SHP77 treated with DMSO at 0.1 percent for 48 hours (cell line): ENCODE measurements at regions not wholly inside any gene's neighbourhood (a gene's known extent, or its start where the extent isn't known, plus 50 kb on each side); places are given as distances from the start of the nearest gene placed in this dataset.

Experiments used
- DNase-seq: peaks from one replicate; lab custom pipeline; 2025; lab: John Stamatoyannopoulos, UW

DNA sequence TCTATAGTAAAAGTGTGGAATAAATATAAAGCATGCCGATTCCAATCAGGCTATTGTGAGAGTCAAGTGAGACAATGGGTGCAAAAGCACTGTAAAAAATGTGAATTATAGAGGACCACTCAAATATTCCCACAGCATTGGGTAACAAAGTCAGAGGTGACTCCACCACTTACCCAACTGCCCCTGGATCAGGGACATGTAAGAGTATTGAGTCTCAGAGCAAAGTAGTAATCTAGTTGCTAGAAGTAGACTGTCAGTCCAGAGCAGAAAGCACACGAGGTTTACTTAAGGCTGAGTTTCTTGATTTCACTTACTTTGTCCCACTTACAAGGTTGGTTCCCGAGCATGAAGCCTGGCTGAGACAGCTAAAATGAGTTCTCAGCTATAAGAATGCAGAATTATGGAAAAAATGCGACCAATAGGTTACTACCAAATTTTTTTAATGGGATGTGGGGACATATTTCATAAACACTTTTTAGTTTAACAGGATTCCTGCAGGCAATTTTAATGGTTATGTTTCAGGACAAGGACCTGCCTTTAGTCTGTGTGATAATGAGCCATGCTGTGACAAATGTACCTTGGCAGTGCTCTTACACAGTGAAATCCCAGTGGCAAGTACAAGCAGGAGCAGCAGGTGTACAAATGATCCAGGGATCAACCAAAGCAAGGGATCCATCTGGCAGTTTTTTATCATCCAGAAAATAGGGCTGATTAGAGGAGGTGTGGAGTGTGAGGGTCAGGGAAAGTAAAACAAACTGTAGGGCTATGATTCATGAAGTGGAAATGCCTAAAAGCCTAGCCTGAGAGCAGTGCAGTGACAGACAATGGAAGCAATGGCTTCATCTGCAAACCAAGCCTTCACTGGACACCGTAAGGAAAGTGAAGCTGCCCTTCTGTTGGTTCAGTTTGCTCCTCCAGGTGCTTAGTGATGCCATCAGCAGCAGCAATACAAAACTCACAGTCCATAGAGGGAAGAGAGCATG, 156.2 kb upstream of the SPAG17 start:
- DNase-seq, result peak; percentile 61

DNA sequence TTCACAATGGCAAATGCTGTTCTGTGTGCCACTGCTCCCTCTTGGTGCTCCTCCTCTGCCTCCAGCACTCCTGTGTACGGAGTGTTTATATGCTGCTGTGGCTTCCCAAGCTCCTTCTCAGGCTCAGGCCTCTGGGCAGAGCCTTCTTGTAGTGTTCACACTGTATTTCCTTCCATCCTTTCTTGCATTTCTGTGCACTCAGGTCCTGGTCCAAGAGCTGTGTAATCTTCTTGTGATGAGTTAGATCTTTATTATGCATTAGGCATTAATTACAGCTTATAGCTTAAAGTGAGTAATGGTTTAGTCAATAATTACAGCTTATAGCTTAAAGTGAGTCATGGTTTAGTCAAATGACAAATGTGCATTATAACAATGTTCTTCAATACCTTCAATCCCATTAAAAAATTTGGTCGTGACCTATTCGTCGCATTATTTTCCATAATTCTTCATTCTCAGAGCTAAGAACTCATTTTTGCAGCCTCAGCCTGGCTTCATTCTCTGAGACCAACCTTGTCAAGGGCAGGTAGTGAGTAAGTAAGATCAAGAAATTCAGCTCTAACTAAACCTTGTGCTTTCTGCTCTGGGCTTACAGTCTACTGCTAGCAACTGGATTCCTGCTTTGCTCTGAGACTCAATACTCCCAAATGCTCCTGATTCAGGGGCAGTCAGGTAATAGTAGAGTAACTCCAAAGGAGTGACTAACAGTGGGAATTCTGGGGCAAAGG, 154.5 kb upstream of the SPAG17 start:
- DNase-seq, result no peak

DNA sequence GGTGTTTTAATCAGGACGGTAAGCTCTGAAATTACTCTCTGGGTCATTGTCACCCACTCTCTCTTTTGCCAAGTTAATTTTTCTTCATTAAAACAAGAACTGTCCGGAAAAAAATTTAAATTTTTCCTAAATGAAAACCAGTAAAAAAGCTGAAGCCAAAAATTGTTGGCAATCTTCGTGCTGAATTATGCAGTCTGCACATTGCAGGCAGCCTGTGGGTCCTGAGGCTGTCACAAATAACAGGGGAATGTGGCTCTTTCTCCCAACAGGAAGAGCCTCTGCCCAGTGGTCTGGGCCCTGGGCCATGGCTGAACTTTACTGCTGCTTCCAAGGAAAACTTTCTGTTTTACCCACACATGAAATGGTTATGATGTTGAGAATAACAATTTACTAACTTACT, 153.9 kb upstream of the SPAG17 start:
- DNase-seq, result no peak

DNA sequence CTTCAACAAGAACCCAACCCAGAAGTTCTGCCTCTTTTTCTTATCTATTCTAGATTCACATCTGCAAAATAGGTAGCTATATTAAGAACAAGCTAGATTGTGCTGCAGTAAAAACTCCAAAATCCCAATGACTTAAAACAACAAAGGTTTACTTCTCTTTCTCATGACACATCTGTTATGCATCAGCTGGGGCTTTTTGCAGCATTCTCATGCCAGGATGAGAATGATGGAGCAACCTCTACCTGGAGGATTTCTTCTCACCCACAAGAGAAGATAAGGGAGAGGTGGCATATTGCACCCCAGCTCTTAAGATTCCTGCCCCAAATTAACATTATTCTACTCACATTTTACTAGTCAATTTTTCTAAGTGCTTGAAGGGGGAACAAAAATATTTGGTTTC, 152.3 kb upstream of the SPAG17 start:
- no peak for DNase-seq

DNA sequence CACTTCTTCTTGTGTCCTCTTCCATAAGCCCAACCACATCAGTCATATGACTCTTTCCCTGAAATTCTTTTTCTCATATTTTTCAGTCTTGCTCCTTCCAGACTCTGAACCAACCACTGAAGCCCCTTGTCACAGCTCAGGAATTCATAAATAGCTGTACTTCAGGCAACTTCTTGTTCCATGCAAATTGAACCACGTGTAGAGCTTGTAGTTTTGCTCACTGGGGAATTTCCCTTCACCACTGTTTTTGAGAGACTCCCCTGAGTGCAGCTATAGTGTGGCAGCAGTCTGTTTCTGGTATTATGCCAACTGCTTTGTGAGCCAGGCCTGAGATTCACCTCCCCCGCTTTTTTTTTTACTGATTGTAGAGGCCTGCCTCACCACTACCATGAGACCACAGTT, 150.3 kb upstream of the SPAG17 start:
- DNase-seq, result no peak

DNA sequence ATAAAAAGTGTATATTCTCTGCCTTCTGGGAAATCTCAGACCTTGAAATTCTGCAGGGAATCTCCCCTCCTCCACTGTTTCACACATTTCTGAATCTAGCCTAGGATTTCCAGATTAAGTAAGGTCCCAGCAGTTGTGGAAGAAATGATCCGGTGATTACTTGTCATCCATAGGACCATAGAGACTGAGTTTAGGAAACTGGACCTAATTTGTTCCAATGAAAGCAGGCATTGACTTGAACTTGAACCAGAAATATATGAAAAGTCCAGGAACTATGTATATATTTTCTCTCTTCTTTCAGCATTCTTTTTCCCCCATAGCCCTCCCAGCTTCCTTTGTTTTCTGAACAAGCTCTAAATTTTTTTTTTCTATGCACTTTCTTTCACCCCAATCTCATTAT, 149.5 kb upstream of the SPAG17 start:
- DNase-seq, result no peak

DNA sequence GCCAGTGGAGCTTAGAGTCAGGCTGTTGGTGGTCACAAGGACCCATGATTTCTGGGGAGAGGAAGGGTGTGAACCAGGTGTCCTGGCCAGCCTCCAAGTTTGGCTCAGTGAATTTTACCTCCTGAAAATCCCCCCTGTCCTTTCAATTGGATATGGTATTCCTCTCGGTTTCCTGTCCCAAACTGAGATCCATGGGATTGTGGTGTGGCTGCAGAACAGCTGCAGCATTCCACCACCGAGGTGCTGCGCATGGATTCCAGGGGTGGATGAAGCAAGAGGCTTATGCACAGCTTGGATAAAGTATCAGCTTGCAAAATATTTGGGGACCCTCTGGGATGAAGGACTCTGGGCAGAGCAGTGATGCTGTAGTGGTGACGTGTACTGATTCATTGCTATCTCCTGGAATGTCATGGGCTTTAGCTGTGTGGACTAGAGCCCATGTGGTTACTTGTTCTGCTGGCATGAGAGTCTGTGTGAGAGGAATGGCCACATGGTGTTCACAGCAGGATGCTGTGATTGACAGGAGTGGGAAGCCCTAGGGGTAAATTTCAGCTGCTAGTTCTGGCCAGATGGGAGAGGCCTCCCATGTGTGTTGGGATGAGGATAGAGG, 148.7 kb upstream of the SPAG17 start:
- no peak for DNase-seq

DNA sequence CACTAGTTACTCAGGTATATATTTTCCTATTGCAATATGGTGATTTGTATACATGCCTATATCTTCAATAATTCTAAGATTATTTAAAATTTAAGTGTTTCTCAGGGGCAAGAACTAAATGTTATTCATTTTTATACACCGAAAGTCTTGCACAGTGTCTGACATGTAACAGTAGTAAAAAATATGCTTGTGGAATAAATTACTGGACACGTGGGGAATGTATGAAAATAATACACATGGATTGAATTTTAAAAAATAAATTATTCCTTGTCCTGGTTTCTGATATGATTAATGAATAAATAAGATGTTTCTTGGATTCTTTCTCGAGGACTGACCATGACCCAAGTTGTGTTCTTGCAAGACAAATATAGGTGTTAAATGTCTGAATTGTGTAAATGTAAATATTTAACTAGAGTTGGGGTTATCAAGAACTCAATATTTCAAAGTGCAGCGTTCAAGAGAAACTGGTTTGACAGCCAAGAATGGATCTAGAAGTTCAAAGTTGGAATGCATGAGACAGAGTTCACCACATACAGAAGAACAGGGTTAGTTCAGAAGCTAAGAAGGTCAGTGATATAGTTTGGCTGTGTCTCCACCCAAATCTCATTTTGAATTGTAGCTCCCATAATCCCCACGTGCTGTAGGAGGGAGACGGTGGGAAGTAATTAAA, 142.1 kb upstream of the SPAG17 start:
- no peak for DNase-seq

DNA sequence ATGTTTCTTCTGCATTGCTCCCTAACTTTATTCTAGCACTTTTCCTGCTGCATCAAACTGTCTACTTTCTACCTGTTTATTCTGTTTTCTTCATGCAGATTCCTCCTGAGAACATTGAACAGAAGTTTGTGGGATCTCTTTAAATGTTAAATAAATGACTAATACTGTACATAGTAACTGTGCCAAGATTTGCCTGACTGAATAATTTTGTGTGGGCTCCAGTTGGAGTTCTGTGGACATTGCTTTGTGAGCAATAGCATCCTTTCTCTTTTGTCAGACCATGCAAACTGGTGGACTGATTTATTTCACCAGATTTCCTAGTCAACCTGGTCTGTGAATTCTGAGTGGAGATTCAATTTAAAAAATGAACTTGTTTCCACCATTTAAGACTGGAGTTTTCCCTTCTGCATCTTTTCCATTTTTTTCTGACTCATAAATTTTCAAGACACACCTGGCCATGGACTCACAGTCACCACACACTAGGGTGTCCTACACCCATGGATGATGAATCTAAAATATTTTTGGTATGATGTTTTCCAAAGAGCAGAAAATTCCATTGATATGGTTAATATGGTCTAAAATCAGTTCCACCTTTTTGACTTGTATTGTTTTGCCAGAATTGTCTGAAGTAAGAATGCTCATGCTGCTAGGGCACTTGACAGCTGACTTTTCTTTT, 140.7 kb upstream of the SPAG17 start:
- DNase-seq, result no peak

DNA sequence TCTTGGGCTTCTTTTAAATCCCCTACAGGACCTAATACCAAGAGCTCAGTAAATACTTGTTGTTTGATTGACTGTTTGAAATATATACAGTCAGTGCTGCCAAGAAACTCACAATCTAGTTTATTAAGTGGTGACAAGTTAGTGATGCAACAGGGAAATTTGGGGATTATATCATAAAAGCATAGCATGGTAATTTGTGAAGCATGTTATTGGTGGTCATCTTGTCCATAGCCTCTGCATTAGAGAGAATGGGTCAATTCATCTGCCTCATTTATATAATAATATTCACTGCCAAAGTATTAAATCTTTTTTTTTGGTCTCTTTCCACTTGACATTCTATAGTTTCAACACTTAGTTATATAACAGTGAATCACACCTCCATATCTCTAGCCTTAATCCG, 138.2 kb upstream of the SPAG17 start:
- DNase-seq, result no peak

DNA sequence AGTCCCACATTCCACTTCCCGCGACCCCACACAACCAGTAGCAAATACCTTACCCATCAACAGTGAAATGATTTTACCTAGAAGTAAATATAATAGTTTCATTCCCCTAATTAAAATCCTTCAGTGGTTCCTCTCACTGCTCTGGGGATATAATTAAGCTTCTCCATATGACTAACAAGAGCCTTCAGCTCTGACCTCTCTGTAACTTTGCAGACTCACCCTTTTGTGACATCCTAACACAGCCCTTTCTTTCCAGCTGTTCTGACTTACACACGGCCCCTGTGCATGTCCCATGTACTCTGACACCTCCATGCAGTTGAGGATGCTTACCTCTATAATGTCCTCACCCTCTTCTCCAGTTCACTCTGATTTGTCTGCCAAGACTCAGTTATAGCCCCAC, 137.3 kb upstream of the SPAG17 start:
- DNase-seq, result no peak

DNA sequence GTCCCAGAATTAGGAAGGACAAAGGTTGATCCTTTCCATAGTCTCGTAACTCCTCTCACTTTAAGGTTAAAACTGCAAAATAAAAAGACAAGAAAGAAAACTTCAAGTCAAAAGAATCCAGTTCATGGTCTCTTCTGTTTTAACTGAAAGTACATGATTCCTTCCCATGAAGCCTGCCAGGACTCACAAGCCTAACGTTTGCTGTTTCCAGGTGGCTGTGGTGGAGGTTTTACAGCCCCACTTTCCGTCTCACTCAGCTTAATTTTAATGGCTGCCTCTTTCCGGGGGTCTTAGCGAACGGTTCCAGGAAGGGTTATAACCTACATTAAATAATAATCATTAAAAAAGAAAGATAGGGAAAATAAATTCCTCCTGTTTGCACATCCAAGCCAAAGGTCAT, 136.8 kb upstream of the SPAG17 start:
- DNase-seq, result no peak

DNA sequence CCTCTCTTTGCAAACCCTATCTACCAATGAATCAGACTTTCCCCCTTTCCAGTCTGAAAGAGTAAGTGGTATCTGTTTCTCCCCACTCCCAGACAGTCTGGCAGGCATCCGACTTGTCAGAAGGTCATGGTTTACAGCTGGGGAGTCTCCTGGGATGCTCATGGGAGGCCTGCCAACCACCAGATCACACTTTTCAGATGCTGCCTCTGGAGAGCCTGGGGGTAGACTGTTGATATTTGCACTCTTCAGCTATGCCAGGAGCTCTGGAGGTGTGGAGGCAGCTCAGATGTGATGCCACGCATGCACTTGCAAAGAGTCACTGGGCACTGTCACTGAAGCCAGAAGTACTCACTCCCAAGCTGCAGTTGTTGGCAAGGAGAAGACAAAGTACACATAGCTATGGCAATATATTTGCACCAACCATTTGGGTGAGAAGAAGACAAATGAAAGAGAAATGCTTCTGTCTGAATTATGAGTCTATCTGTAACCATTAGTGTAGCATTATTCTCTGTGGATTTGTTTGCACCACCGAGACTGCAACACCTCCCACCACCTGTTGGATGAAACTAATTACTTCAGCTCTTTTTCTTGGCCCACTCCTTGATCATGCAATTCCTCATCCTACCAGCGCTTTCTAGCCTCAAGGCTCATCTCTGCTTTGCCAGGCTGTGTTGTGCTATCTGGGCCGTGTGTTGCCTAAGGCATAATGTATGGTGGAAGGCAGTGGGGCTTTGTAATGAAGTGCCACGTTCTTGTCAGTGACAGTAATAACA, 133.0 kb upstream of the SPAG17 start:
- peak; percentile 10 for DNase-seq

DNA sequence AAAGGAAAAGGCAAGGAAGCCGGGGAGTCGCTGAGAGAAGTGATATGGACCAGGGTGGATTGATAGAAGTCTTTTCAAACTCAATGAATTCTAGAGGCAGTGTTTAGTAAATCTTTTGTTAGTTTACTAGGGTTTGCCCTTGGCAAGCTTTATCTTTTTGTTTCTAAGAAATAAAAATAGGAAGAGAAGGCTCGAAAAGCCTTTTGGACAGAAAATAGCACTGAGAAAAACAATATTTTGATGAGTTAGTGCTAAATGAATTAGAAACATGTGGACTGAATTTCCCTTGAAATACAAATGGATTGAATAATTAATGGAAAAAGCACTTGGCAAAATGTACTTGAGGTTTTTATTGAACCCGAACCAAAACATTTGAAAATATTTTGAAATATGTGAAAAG, 121.8 kb upstream of the SPAG17 start:
- no peak for DNase-seq

DNA sequence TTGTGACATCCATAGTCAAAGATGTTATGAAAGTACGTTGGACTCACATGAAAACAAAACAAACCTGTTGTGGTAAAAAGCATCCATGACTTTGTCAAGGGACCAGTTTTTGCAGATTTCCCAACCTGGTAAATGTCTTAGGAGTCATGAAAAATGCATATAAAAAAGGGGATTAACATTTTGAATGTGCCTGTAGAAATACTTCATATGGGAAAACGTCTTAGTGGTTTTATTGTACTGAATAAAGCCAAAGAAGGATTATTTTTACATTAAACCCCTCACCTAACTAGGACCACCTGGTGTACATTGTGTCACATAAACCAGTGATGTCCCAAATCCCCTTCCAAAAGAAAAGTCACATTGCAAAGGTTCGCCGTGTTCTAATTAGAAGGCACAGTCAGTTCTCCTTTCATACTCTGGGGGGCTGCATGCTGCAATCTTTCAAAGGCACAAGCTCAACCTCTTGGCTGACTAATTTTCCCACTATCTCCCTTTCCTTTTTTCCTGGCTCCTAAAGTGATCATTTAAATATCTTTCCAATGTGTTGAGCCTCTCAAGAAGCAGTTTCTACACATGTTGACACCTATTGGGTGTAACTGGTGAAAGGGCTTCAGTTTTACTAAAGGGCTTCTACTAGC, 119.8 kb upstream of the SPAG17 start:
- DNase-seq, result no peak

DNA sequence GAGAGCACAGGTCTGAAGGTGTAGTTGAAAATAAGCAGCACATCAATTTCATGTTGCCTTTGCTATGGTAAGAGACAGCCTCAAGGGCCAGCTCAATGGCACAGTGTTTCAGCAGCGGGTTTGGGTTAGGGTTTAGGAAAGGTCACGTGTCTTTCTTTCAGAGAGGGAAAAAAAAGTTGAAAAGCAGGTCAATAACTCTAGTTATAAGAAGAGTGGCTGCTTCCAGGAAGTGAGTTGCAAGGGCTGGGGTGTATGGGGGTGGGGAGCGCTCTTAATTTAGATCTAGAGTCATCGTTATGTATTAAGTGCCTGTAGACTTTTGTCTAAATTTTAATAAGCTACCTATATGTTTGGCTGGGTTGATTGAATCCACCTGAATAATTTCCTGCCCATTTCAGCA, 118.5 kb upstream of the SPAG17 start:
- DNase-seq, result no peak

DNA sequence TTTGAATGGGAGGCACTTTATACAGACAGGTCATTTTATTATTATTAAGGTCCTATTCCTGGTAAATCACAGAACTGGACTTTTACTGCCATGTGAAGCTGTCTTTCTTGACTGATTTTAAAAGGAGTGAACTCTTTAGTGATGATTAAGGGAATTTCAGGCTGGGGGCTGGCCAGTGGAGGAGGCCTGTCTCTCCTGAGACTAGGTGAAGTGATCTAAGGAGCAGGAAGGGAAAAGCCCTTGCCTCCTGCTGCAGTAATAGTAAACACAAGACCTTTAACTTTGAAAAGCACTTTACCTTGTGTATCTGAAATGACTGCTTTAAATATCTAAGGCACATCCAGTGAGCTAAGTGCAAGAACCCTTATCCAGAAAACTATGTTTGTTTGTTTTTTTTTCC, 118.0 kb upstream of the SPAG17 start:
- DNase-seq, result no peak

DNA sequence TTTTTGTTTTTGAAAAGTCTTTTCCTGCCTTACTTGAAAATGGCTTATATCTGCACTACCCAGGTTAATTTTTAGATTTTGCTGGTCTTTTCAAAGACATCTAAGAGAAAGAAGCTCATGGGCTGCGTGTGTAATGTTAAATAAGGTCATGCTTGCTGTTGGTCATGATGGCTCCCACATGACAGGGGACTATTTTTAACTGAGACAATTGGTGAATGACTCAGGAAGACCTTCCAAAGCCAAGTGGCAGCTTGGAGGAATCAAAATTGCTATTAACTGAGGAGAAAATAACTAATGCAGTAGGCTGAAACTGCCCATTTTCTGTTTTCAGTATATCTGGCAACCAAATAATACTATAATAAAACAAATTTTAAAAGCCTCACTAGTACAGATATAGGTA, 117.1 kb upstream of the SPAG17 start:
- DNase-seq, result no peak

DNA sequence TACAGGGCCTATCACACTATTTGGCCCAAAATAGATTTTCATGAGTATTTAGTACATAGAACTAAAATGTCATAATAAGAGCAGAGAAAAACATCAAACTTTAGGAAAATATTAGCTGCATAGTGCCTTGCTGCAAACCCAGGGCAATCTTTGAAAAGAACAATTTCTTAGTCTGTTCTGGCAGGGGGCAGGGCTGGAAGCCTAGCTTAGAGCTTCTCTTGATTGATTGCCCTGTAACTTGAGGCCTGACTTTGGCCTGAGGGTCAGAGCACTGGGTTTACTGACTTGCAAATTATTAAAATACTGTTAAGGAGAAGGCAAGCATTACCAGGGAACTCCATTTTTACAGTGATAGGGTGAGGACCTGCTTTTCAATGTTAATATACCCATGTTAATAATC, 115.8 kb upstream of the SPAG17 start:
- DNase-seq, result no peak

DNA sequence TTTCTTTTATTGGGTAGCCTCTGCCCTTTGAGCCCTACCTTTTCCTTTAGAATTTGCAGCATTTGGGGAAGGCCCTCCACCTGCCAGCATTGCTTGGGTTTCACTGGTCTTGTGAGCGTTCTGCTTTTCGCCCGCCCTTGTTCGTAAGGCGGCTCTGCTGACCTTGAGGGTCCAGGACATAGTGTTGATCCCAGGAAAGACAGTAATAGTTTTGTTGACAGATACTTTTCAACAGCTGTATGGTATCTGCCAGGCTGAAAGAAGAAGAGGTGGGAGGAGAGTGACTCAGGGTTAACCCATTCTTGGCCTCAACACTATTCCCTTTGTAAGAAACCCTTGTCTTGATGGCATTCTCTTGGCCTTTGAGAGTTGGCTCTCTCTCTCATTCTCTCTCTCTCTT, 113.4 kb upstream of the SPAG17 start:
- DNase-seq, result no peak

DNA sequence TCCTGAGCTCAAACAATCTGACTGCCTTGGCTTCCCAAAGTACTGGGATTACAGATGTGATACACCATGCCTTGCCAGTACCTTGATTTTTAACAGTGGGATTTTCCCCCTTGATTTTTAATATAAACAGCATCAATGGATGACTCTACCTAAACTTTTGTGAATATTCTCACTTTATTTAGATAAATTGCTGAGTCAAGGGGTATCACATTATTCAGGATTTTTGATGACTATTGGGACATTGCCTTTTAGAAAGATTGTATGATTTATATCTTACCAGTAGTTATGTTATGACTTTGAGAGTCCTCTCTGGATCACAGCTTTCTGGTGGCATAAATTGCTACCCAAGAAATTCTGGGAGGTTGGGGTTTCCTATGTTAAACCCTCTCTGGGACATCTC, 112.5 kb upstream of the SPAG17 start:
- no peak for DNase-seq
